Uterus (tissue), 2 donors: ENCODE measurements at regions not wholly inside any gene's neighbourhood (a gene's known extent, or its start where the extent isn't known, plus 50 kb on each side); places are given as distances from the start of the nearest gene placed in this dataset.

Experiments
- POLR2A ChIP-seq, 2 donors: fragments of 450-650 bp; IDR thresholded peaks; one replicate each; pipeline ENCODE4 v1.6.1; 2016; ENCODE audit warnings: antibody characterized with exemption in 2 of 2, mild to moderate bottlenecking in 1 of 2, moderate library complexity in 1 of 2
- TF ChIP-seq, protein P1 (sequence below), 4 experiments: fragments of 200-600 bp in 2 of 4; fragments of 450-650 bp in 2 of 4; sonication (generic) in 2 of 4; IDR thresholded peaks; one replicate each; pipeline ENCODE4 v1.5.1; 2016 to 2019; ENCODE audit warnings: antibody characterized with exemption in 4 of 4, mild to moderate bottlenecking in 2 of 4, moderate library complexity in 1 of 4

DNA sequence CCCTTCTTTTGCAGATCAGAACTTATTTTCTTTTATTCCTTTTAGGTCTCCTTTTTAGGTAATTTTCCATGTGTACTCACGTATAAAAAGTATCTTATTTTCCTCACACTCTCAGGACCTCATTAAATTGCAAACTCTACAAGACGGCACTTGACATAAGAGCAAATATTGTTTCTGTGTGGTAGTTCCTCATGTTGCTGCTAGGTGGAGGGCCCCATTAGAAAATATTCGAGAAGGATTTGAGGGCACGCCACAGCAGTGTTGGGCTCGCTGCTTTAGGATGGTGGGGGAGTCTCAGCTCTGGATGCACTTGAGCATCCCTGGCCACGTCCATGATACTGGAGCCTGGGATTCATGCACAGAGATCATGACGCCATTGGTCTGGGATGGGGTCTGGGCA, 64.9 kb upstream of the ZFP64 start:
- TF ChIP-seq, protein P1, sequence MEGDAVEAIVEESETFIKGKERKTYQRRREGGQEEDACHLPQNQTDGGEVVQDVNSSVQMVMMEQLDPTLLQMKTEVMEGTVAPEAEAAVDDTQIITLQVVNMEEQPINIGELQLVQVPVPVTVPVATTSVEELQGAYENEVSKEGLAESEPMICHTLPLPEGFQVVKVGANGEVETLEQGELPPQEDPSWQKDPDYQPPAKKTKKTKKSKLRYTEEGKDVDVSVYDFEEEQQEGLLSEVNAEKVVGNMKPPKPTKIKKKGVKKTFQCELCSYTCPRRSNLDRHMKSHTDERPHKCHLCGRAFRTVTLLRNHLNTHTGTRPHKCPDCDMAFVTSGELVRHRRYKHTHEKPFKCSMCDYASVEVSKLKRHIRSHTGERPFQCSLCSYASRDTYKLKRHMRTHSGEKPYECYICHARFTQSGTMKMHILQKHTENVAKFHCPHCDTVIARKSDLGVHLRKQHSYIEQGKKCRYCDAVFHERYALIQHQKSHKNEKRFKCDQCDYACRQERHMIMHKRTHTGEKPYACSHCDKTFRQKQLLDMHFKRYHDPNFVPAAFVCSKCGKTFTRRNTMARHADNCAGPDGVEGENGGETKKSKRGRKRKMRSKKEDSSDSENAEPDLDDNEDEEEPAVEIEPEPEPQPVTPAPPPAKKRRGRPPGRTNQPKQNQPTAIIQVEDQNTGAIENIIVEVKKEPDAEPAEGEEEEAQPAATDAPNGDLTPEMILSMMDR (IDR thresholded peaks at IDR 0.05), result no peak
- TF ChIP-seq POLR2A (IDR thresholded peaks at IDR 0.05), result no peak
